Right lung (tissue), 2 donors: ENCODE measurements at regions not wholly inside any gene's neighbourhood (a gene's known extent, or its start where the extent isn't known, plus 50 kb on each side); places are given as distances from the start of the nearest gene placed in this dataset.

Experiments
- DNase-seq, 2 donors: peaks; one replicate each; pipeline ENCODE4 v3.0.0-alpha.2; 2013

- no peak for DNase-seq
Observed at GRCh38 chr10:113415246-113415645, 137.6 kb upstream of the HABP2 start.

- no peak for DNase-seq
Observed at GRCh38 chr10:113420057-113420732, 132.7 kb upstream of the HABP2 start.

GRCh38 chr10:113420733-113421675, 131.8 kb upstream of the HABP2 start:
- DNase-seq: no peak

- no peak for DNase-seq
Observed at GRCh38 chr10:113422371-113422770, 130.5 kb upstream of the HABP2 start.

- DNase-seq: no peak
Observed at GRCh38 chr10:113423981-113424721, 128.7 kb upstream of the HABP2 start.

- no peak for DNase-seq
Observed at GRCh38 chr10:113425008-113425407, 127.8 kb upstream of the HABP2 start.

GRCh38 chr10:113425541-113425951, 127.3 kb upstream of the HABP2 start:
- peak; percentile 73 to 77 for DNase-seq

GRCh38 chr10:113426181-113426877, 126.5 kb upstream of the HABP2 start:
- no peak for DNase-seq

- DNase-seq: no peak
Observed at GRCh38 chr10:113427236-113427735, 125.6 kb upstream of the HABP2 start.

- peak in 1 of 2 donors; percentile 66 for DNase-seq
Observed at GRCh38 chr10:113427811-113428558, 124.9 kb upstream of the HABP2 start.

- no peak for DNase-seq
Observed at GRCh38 chr10:113430634-113431397, 122.0 kb upstream of the HABP2 start.

- peak; percentile 66 to 78 for DNase-seq
Observed at GRCh38 chr10:113431398-113432160, 121.3 kb upstream of the HABP2 start.

GRCh38 chr10:113433711-113434110, 119.1 kb upstream of the HABP2 start:
- no peak for DNase-seq

GRCh38 chr10:113434315-113434714, 118.5 kb upstream of the HABP2 start:
- no peak for DNase-seq

GRCh38 chr10:113434950-113435349, 117.9 kb upstream of the HABP2 start:
- no peak for DNase-seq

GRCh38 chr10:113435881-113436280, 117.0 kb upstream of the HABP2 start:
- no peak for DNase-seq

GRCh38 chr10:113436851-113437250, 116.0 kb upstream of the HABP2 start:
- DNase-seq: no peak

GRCh38 chr10:113438652-113439051, 114.2 kb upstream of the HABP2 start:
- DNase-seq: no peak

- DNase-seq: no peak
Observed at GRCh38 chr10:113441220-113441619, 111.6 kb upstream of the HABP2 start.
